GM21528 (cell line): ENCODE measurements at regions not wholly inside any gene's neighbourhood (a gene's known extent, or its start where the extent isn't known, plus 50 kb on each side); places are given as distances from the start of the nearest gene placed in this dataset.
"Not testable (repeated sequence)": the region's sequence is repeated elsewhere in the genome, so short reads cannot be mapped to it uniquely, and the experiment has no call there.

Experiments
- ATAC-seq: cut with Tn5 transposase; IDR thresholded peaks from one replicate; pipeline ENCODE4 v1.9.1; 2021; ENCODE audit warnings: mild to moderate bottlenecking, moderate library complexity; ENCODE audit not compliant: unreplicated experiment, low FRiP score

DNA sequence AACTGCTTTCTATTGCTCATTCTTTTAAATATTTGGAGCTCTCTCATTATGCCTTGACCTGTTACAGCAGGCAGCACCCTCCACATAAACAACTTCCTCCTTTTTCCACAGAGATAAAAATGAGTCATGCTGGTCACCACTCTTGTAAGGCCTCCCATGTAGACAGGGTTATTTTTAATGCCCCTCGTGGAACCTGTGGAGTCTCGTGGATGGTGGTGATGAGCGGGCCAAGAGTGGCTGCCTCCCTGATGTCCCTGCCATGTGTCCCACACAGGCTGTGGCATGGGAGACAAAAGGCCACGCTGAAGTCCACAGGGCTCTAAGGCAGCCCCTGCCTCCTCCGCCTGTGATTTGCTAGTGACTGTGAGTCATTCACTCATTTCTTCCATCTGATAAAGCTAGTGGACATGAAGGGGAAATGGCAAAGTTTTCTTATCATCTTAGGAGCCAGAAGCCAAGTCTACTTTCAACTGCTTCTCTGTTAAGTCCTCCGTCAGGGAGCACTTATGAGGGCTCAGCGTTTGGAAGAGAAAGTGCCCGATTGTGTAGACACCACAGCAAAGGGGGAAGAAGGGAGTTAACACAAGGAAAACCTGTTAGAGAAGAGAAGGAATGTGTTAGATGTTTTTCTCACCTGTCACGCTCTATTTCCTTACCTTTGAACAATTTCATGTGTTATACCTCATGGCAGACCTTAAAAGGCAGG is 121.6 kb upstream of the FAT1 start:
- ATAC-seq = no peak

DNA sequence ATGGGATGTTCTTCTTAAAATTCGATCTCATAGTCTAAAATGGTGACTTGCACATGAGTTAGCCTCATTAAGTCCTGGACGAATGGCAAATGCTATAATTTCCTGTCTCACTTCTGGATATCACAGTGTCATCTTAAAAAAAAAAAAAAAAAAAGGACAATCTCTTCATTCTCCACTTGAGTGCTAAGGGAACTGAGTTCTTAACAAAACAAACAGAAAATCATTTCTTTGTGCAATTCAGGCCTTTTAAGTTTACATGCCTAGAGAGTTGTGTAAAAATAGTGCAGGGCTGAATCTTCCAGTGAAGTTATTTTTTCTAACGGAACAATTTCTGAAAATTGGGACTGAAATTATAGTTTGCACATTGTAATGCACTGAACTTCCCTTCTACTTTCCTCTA is 122.8 kb upstream of the FAT1 start:
- ATAC-seq = no peak

DNA sequence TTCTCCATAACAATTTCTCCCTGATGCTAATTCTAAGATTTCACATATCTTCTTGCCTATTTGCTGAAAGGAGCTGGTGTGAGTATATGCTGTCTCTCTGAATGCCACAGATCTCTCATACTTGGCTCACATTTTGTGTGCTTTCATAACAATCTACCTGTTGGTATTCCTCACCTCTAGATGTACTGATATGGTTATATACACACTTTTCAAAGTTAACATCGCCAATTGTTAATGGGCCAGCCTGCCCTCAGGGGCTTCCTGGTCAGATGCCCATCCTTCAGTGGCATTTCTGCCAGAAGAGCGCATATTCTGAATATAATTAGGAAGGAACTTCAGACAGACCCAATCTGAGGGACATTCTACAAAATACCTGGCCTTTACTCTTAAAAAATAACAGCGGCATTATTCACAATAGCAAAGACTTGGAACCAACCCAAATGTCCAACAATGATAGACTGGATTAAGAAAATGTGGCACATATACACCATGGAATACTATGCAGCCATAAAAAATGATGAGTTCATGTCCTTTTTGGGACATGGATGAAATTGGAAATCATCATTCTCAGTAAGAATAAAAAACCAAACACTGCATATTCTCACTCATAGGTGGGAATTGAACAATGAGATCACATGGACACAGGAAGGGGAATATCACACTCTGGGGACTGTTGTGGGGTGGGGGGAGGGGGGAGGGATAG is 123.9 kb upstream of the FAT1 start:
- not testable (repeated sequence) for ATAC-seq

DNA sequence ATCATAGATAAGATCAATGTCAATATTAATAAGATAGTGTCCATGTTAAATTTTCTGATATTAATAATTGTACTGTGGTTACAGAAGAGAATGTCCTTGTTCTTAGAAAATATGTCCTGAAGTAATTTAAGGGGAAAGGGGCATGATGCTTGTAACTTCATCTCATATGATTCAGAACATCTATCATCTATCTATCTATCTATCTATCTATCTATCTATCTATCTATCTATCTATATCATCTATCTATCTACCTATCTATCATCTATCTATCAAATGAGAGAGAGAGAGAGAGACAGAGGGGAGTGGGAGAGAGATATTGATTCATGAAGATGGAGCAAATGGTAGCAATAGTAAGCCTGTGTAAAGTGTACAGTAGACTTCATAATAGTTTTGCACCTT is 124.8 kb upstream of the FAT1 start:
- no peak for ATAC-seq

- ATAC-seq = no peak
These were observed 127.8 kb upstream of the FAT1 start for GRCh38 chr4:186851291-186852072.

DNA sequence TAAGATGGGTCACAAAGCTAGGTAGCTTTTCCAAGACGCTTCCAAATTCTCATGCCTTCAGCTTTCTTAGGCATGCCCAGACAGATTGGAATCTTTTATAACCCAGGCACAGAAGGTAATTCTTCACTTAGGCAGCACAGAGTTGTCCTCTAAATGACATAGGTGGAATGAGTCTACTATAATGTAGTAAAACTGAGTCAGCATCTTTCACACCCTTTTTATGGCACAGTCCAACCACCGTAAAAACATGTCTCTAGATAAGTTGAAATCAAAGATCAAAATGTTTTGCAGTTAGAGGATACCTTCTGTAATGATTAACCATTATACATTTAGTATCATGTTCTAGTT is 128.4 kb upstream of the FAT1 start:
- no peak for ATAC-seq

DNA sequence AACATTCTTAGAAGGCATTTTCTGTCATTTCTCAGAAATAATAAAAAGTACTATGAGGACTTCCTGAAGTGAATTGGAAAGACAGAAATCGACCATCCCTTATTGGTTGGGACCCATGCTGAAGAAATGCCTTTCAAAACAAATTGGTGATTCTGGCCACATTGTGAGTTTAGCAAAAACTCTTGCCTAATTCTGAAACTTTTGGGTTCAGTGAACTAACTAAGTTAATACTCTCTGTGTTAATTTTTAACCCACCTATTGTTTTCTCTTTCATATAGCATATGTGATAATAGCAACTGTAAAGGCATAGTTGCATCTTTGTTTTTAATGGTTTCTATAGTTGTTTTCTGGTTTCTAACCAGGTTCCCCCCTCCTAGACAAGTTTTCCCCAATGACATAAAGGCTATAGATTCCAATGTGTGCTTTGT is 129.3 kb upstream of the FAT1 start:
- no peak for ATAC-seq

GRCh38 chr4:186854256-186854655 is 130.6 kb upstream of the FAT1 start:
- no peak for ATAC-seq

GRCh38 chr4:186855111-186855510 is 131.5 kb upstream of the FAT1 start:
- no peak for ATAC-seq

DNA sequence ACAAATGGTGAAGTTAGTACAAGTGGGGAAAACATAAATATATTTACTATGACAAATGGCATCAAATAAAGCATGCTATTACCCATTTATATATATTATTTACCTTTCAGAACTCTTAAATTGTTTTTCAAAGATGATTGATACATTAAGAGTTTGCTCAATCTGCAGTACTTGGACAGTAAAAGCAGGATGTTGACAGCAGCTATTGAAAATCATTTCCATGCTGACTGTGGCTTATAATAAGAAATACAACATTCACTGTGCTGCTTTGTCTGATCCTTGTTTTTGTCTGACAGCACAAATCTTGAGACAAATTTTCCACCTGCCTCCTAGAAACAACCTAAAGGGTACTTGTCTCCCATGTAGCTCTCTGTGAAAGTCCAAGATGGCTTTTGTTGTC is 134.1 kb upstream of the FAT1 start:
- ATAC-seq = no peak

DNA sequence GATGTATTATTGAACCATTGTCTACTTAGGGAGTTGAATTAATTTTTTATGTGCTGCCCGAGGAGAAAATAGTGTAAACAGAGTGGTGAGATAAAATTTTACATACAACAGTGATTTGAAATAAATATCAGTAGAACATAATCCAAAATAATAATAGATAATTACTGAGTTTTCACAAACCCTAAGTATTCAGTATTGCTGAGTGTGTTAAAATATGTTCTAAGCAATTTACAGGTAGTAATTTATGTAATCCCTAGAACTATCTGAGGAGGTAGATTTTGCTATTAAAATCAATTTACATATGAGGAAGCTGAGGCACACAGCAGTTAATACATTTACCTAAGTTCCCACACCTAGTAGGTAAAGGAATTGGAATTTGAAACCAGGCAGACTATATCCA is 134.7 kb upstream of the FAT1 start:
- ATAC-seq = no peak

- ATAC-seq = no peak
These were observed 135.8 kb upstream of the FAT1 start for GRCh38 chr4:186859420-186859819.

GRCh38 chr4:186861317-186861716 is 137.7 kb upstream of the FAT1 start:
- no peak for ATAC-seq

- ATAC-seq = no peak
These were observed 148.2 kb upstream of the FAT1 start for GRCh38 chr4:186871856-186872255.

DNA sequence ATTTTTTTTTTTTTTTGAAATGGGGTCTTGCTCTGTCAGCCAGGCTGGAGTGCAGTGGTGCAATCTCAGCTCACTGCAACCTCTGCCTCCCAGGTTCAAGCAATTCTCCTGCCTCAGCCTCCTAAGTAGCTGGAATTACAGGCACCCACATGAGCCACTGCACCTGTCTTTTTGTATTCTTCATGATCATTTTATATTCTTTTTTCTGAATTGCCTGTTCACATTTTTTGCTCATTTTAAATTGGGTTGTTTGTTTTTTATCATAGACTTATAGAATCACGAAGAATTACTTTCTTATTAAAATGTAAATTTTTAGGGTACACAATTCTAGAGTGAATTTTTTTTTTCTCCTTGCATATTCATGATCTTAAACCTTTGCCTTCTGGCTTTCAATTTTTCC is 149.4 kb upstream of the FAT1 start:
- ATAC-seq = not testable (repeated sequence)

DNA sequence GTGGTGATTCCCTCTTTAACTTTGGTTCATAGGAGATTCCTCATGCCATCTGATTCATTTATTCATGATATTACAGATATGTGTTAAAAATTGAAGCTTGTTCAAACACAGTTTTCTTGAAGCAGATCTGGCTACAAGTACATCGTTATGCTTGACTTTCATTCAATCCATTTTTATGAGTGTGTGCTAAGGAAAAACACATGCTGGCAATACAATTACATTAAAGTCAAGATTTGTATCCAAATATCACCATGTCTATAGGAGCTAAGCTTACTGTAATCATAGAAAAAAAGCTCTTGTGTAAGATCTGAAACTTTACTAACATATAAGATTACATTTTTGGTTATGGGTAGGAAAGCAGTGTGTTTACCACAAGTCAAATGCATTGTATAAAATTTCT is 151.8 kb upstream of the FAT1 start:
- ATAC-seq = no peak

- no peak for ATAC-seq
These were observed 153.4 kb upstream of the FAT1 start for GRCh38 chr4:186876961-186877626.

- no peak for ATAC-seq
These were observed 154.6 kb upstream of the FAT1 start for GRCh38 chr4:186878203-186878776.

DNA sequence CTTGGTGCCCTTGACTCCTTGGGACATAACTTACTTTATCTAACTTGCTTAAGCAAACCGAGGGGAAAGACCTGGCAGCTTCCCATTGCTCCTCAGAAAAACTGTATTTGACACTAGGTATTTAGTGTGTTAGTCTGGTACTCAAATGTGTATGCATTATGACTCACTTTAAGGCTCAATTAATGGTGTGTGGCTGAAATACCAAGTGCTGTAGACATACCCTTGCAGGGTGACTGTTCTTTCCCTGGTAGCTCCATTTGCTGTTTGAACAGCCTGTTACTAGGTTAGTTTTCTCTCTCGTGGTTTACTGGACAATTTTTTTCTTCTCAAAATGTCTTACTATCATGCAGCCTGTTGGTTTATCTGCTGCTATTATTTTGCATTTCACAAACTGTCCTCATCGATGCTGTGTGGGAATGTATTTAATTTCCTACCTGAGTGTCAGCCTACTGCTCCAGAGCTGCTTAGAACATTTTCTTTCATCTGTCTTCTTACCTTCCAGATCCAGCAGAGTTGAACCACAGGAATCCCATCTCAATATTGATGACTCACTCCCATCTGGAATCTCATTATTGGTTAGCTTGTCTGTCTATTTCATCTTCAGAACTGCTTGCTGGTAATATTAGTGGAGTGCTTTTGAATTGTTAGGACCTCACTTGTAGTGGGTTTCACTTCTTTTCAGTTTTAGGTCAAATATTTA is 158.0 kb upstream of the FAT1 start:
- no peak for ATAC-seq

DNA sequence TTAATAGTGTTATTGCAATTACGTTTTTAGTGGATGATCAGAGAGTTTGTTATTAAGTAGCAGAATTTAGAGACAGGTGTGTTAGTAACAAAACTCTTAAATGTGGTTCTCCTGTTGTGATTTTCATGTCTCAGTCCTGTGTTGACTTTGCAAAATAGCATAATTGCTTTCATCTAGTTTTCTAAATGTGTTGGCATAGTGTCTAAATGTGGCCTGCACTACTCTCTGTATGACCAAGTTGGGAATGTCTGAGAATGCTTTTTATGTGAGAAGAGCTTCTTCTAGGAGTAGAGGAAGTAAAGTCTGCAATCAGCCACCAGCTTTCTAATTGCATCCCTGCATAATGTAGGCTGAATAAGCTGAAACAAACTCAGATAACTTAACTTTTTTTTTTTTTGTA is 158.6 kb upstream of the FAT1 start:
- no peak for ATAC-seq
